Esophagus muscularis mucosa (tissue), 4 donors: ENCODE measurements at regions not wholly inside any gene's neighbourhood (a gene's known extent, or its start where the extent isn't known, plus 50 kb on each side); places are given as distances from the start of the nearest gene placed in this dataset.

ENCODE experiments used
- CTCF ChIP-seq, 3 experiments: fragments of 200-600 bp in 2 of 3; fragments of 450-650 bp in 1 of 3; sonication (generic) in 2 of 3; IDR thresholded peaks; one replicate each; pipeline ENCODE4 v1.5.1; 2017 to 2019; ENCODE audit warnings: antibody characterized with exemption in 3 of 3, mild to moderate bottlenecking in 2 of 3, moderate library complexity in 1 of 3
- EP300 ChIP-seq: sonication (generic); formaldehyde crosslinking; IDR thresholded peaks from one replicate; pipeline ENCODE4 v1.6.1; 2017; ENCODE audit warnings: antibody characterized with exemption
- POLR2A ChIP-seq: fragments of 450-650 bp; IDR thresholded peaks from one replicate; pipeline ENCODE4 v1.6.1; 2017; ENCODE audit warnings: antibody characterized with exemption, moderate library complexity, mild to moderate bottlenecking, low read depth
- POLR2AphosphoS5 ChIP-seq, 2 donors: sonication (generic); formaldehyde crosslinking; IDR thresholded peaks; one replicate each; pipeline ENCODE4 v1.6.1; 2017; ENCODE audit warnings: antibody characterized with exemption in 2 of 2

GRCh38 chr2:42108852-42109251, 60.3 kb upstream of the EML4 start:
- no peak for TF ChIP-seq CTCF (IDR thresholded peaks at IDR 0.05)
- TF ChIP-seq POLR2A = no peak
- TF ChIP-seq POLR2AphosphoS5 (IDR thresholded peaks at IDR 0.05) = no peak
- no peak for TF ChIP-seq EP300
